DMS114 treated with DMSO at 0.1 percent for 48 hours (cell line): ENCODE measurements at regions not wholly inside any gene's neighbourhood (a gene's known extent, or its start where the extent isn't known, plus 50 kb on each side); places are given as distances from the start of the nearest gene placed in this dataset.
A peak's percentile ranks its signal among the peaks of the same experiment; 100 is the strongest.
"Not testable (repeated sequence)": the region's sequence is repeated elsewhere in the genome, so short reads cannot be mapped to it uniquely, and the experiment has no call there.

Experiments
- DNase-seq: peaks from one replicate; lab custom pipeline; 2025; ENCODE audit not compliant: unreplicated experiment; lab: John Stamatoyannopoulos, UW

DNA sequence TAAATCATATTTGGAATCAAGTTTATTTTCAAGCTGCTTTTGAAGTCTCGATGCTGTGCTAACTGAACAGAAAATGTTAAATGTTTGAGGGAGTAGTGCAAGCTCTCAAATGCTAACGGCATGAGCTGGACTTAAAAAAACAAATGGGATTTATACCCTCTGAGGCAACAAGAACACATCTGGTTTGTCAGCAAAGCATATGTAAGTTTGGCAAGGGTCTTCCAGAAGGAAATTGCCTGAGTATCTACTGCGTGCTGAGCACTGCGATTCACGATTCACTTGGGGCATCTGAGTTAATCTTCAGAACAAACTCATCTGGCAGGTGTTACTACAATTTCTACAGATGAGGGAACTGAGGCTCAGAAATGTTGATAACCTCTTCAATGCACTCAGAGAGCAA lies 98.4 kb upstream of the C9orf72 start:
- no peak for DNase-seq

DNA sequence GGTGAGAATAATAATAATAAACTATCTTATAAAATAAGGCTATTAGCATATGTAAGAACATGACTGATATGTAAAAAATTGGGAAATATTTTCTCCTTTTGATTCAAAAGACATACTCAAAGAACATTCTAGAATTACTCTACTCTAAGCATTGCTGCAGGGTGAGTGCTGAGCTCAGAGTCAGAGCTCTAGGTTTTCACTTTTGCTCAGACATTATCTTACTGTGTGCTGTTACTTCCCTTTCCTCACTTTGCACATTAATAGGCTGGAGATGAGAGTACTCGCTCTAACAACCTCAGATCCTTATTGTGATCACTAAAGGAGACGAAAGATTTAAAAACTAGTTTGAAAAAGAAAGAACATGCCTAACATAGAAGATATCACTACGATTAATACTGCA lies 99.4 kb upstream of the C9orf72 start:
- no peak for DNase-seq

DNA sequence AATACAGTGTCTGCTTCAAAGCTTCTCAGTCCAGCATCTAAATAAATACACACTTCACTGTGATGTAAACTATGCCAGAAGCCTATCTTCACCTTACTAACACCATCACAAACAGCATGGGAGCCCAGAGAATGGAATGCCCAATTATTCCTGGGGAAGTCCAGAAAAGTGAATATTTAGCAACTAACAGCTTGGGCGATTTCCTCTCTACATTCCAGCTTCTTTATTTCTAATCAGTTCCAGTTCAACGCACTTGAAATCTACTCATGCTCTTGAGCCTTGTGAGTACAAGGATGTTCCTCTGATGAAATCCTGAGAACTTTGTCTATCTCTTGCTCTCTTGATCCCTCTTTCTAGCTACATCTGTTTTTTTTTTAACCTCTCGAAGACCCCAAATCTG lies 100.4 kb upstream of the C9orf72 start:
- DNase-seq, result no peak

DNA sequence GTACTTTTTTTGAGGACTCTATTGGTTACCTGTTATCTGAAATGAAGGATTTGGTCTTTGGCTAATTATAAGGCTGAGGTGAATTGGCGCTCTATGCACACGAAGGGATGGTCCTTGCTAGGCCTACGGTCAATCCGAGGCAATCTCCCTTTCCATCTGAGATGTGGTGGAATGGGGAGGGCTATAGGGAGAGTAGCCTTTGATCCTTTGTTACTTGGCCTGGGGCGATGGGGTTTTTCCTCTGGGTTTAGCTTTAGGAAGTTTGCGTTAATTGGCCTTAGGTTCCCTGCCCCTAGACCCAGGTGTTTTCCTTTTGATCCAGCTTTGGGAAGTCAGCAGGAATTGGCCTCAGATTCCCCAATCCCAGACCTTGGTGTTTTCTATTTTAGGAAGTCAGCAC lies 102.1 kb upstream of the C9orf72 start:
- no peak for DNase-seq

DNA sequence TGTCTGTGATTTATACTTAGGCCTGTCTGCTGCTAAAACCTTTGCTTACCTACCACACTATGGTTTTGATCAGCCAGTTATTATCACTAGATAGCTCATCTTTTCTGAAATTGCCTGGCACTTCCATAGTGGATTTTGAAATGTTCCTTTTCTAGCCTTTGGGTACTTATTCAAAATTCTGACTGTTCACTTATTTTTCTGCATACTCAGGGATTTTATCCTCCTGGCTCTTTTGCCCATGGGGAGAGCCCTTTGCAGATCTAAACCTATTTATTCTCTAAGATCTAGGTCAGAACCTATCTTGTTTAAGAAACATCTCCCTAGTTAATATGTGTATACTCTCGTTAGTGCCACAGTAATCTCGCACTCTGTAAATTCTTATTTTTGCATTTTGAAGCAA lies 103.5 kb upstream of the C9orf72 start:
- DNase-seq, result no peak

DNA sequence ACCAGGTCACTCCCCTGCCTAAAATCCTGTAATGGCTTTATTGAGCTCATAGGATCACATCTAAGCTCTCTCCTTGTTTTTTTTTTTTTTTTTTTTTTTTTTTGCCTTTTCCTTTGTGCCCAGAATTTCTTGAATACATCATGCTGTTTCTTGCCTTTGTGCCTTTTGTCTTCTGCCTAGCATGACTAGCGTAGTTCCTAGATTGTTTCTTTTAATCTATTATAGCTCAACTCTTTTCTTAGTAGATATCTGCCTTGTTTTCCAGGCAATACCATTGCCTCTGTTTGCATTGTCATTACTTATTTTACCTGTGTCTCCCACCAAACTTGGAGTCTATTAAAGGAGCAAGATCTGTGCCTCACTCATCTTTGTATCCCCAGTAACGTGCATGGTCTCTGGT lies 106.1 kb upstream of the C9orf72 start:
- no peak for DNase-seq

DNA sequence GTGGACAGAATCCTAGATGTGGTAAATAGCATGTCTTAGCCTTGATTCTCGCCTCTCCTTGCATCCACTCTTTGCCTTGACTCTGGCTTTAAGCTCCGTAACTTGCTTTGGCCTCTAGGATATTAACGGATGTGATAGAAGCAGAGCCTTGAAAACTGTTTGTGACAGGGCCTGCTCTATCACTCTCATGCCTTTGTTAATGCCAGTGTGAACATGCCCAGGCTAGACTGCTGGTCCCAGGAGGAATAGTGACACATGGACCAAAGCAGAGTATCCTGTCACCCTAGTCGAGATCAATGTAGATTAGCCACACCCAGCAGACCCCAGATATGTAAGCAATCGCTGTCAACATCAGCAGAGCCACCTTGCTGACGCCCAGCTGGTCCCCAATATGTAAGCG lies 109.9 kb upstream of the C9orf72 start:
- no peak for DNase-seq

DNA sequence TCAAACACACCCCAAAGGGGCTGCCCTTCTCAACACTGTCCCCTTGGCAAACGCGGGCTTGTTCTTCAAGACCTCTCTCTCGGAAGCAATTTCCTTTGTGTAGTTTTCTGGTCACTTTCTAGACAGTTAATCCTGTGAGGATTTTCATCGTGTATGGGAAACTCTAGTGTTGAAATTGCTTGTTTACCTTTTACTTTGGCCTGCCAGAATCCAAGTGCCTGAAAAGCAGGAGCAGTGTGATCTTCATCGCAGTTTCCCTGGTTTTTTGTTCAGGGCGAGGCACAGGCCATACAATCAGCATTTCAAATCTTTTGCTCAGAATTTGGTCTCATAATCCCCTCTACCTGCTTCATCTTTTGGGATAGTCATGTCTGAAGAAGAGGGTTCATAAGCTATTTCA lies 115.7 kb upstream of the C9orf72 start:
- DNase-seq, result no peak

DNA sequence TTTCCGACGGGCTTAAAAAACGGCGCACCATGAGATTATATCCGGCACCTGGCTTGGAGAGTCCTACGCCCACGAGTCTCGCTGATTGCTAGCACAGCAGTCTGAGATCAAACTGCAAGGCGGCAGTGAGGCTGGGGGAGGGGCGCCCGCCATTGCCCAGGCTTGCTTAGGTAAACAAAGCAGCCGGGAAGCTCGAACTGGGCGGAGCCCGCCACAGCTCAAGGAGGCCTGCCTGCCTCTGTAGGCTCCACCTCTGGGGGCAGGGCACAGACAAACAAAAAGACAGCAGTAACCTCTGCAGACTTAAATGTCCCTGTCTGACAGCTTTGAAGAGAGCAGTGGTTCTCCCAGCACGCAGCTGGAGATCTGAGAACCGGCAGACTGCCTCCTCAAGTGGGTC lies 117.5 kb upstream of the C9orf72 start:
- DNase-seq, result not testable (repeated sequence)

DNA sequence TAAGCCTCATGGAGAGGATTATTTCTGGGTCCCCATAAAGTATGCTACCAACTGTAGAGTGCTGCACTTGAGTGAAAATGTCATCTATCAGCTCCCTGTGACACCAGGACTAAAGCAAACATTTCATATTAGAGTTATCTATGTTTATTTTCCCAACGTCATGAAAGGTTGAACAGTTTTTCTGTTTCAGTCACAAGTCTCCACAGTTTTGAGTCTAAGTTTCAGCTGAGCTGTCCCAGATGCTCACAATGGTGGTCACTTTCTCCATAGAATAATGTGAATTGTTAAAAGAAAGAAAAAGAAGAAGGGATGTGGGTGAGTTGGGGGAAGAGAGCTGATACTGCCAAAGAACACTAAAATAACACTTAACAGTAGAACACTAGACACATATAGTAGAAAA lies 126.3 kb upstream of the C9orf72 start:
- DNase-seq, result no peak

DNA sequence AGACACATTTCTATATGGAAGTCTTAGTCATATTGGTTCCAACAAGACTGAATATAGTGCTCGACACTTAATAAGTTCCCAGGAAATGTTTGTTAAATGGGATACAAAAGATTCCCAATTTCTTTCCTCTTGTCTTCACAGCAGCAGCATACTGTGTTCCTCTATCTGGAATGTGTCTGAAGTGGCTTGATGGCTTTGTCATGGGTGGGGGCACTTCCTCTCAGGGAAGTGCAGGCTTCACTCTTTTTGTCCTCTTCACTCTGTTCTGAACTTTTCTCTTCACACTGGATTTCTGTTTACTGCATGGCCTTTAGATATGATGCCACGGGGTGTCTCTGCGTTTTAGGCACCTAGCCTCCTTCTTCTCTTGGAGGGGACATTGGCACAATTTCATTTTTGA lies 127.7 kb upstream of the C9orf72 start:
- DNase-seq, result no peak

DNA sequence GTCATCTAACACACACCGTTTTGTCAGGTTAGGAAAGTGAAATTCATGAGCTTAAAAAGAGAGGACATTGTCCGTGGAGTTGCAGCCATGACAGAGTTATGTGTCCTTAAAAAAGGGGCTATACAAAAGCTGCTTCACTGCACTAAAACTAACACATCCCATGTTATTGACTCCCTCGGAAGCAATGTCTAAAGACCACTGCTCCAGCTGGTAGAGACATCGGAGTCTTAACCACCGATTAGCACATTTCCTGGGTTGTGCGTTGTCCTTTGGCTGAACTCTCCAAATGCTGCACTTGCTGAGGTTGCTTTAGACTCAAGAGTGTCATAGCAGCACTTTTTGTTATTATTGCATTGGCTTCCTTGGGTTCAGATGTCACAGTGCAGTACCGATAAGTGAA lies 128.3 kb upstream of the C9orf72 start:
- no peak for DNase-seq

DNA sequence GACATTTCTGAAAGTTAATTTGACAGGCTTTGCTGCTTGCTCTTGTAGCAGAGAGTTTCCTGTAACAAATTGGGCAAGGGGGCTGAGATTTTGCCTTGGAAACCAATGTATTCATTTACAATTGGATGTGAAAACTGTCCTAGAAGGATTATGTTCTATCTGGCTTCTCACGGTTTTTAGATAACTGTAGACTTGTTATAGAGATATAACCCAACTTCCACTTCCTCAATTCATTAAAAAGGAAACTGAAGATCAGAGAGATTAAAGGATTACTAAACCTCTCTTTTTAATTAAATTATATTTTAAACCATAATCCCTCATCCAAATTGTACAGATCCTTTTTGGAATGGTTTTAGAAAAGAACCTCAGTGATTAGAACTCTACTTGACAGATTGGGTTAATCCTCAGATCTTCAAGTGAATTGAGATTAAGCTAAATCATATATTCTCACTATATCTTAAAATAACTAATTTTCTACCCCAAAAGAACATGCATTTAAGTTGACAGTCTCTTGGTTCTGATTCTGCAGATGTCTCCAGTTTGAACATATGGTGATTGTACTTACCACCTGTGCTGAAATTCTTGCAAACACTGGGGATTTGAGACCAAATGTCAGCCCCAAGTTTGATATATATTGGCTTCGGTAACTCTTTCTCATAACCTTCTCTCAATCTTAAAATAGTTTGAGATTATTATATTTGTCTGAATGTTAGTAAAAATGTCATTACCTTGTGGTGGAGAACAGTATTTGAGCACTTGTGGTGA lies 130.1 kb upstream of the C9orf72 start:
- DNase-seq, result no peak

DNA sequence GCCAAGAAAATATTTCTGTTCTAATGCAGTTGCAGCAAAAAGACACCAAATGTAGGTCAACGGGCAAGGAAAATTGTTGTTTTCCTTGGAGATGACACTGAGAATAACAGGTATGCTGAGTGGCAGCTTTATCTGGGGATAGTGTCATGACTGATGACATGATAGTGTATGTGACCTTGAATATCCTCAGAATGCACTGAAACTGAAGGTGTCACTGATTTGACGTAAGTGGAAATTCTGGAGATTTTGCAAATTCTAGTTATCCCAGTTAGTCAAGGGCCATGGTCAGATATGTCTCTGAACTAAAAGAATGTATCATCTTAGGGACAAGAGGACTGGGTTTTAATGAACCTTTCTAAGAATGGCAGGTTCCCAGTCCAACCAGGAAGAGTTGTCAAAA lies 138.0 kb upstream of the C9orf72 start:
- DNase-seq, result no peak

DNA sequence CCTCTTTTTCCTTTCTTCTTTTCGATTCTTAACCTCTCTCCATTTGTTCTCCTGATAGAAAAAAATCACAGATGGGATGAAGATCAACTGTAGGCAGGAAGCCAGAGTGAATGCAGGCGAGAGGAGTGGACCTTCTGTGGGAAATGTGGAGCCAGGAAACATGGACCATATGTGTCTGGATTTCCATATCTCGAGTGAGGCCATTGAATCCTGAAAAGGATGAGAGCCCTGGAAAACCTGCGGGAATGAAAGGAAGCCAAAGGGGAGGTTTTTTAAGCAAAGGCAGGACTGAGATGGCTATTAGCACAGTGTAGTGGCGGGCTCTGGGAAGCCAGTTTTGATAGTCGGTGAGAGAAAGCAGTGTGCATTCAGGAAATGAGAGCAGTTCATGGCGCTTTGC lies 139.5 kb upstream of the C9orf72 start:
- no peak for DNase-seq

DNA sequence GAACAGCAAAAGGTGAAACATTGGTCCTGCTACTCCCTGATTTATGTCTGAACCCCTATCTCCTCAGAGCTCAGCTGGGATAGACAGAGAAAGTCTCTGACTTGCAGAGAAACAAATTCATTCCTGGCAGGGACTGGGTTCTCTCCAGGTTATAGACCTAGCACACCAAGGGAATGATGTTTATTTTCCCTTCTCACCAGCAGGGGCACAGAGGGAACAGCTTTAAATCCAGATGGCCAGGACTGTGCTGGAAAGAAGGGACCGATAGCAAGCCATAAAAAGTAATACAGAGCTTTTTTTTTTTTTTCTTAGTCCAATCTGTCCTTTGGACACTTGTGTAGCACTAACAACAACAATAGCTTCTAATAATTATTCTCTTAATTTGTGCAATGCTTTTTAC lies 141.1 kb upstream of the C9orf72 start:
- no peak for DNase-seq

DNA sequence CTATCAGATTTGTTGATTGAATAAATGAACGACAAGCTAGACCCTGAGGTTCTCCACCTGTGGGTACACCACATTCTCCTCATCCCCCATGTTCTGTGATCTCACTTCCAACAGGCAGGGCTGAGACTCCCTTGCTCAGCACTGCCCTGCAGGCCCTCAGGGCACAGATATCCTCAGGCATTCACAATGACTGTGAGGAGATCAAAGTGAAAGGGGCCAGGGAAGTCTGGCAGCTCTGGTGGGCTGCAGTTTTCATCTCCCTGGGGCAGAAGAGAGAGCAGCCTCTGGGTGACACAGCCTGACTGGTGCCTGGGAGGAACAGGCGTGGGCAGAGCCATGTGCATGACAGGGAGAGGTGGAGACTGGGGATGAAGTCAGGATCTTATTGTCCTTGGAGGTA lies 142.4 kb upstream of the C9orf72 start:
- no peak for DNase-seq

DNA sequence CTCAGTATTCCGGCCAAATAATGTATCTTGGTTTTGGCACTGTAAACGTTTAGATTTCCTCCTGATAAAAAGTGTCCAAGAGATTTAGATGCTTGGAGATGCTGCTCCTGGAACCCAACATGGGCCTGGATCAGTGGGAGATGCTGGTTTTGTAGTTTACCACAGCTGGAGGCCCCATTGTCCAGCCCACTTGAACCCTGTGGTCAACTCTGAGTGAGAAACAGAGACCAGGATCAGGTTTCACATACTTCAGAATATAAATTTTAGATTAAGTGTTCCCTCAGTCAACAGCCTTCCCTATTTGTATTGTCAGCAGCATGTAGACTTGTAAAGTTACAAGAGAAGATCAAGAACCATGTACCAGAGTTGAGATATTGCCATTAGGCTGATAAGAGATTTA lies 144.7 kb upstream of the C9orf72 start:
- DNase-seq, result no peak

DNA sequence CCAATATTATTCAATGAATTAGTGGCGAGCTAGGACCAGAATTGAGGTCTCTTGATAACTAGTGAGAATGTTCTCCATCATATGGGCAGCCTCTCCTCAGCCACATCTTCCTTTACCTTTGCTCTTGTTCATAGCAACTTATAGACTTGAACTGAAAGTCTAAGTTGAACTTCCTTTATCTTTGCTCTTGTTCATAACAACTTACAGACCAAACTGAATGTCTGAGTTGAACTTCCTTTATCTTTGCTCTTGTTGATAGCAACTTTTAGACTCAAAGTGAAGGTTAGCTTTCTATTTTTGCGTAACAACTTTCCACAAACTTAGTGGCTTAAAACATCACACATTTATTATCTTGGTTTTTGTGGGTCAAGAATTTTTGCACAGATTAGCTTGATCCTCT lies 146.4 kb upstream of the C9orf72 start:
- no peak for DNase-seq

DNA sequence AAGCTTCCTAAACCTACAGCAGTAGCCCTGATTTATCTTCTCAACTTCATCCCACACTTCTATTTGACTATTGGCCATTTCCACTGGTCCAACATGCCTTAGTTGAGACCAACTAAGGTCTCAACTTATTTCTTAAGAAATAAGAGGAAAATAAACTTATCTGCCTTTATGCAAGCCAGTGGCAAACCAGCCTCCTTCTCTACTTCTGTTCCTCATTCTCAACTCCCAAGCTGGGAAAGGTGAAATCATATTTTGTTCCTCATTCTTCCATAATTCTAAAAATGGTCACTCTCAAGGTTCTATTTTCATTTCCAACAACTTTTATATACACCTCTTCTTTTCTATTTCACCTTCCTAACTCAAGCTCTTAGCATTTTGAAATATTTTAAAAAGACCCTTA lies 149.6 kb upstream of the C9orf72 start:
- no peak for DNase-seq

DNA sequence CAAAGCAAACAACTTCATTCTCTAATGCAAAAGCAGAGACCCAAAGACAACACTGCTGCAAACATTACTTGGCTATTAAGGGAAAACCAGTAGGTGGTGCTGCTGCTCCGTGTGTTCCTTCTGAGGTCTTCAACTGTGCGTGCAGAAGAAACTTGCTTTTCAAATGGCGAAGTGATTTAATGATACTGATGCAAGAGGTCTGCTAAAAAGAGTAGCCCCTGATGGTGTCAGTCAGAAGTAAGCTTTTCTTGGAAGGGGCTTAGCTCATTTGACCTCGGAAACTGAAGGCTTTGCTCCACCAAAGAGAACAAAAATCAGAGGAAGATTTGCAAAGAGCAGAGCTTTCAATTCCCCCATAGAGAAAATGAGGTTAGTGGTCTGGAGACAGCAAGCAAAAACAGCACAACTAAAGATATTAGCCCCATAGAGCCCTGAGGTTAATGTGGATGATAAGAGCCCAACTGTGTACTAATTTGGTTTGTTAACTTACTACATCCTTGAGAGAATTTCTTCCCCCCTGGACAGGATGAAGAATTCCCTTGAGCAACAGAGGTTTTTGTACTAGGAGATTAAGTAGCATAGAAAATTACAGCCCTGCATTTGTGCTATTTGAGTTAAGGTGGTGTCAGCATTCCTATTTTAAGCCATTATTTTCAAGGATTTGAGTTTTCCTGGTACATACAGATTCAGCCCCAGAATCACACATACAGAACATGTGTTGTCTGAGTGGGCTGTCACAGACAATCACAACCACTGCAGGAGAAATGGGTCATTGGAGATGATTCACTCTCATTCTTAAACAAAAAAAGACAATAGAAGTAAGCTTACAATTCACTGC lies 153.2 kb upstream of the C9orf72 start:
- DNase-seq, result peak; percentile 6

DNA sequence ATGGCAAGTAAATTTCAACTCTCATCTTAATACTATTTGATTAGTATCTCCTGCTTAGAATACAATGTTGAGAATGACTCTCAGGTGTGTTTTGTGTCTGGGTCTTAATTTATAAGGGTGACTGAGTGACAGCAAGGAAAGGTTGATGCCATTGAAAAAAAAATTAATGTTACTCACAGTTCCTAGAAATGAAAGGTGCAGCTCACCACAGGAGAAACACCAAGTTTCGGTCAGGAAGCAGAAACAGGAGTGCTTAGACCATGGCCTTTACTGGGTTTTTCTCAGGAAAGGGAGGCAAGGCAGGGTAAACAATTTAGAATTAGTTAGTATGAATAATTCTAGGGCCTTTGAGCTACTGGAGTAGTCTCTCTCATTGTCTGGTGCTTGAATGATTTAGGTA lies 159.2 kb upstream of the C9orf72 start:
- no peak for DNase-seq

DNA sequence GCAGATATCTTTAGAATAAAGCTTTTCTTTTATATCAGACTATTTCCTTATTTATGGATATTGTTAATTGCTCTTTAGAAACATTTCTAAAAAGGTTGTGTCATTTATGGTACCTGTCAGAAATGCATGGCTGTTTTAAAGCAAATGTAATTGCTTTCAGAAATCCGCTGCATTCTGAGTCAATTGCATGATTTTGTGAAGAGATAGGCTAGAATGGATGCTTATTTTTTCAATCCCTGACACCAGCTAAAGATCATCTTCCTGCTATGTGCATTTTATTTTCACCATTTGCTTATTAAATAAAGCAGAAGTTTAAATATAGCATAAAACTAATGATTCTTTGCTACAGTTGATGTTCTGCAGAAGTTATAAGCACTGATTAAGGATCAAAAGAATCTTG lies 170.2 kb upstream of the C9orf72 start:
- no peak for DNase-seq
